A673 (cell line): ENCODE measurements at regions not wholly inside any gene's neighbourhood (a gene's known extent, or its start where the extent isn't known, plus 50 kb on each side); places are given as distances from the start of the nearest gene placed in this dataset.
"Not testable (repeated sequence)": the region's sequence is repeated elsewhere in the genome, so short reads cannot be mapped to it uniquely, and the experiment has no call there.

ENCODE experiments used
- BruUV-seq: library from RNA; stranded (reverse); fragments of 400-500 nt; replicated peaks from 2 replicates; lab custom pipeline; 2021; lab: Mats Ljungman, UMichigan
- CTCF ChIA-PET: fragments of 300-600 bp; sonication (Branson Sonifier 250); formaldehyde crosslinking; loops from one replicate; lab custom pipeline; 2022; ENCODE audit warnings: antibody characterized with exemption; lab: Charles Lee
- POLR2A ChIA-PET: fragments of 300-600 bp; sonication (Branson Sonifier 250); formaldehyde crosslinking; loops from one replicate; lab custom pipeline; 2022; ENCODE audit warnings: antibody characterized with exemption; ENCODE audit not compliant: low non-redundant PET; lab: Charles Lee
- DNase-seq: peaks from one replicate; pipeline ENCODE4 v3.0.0-alpha.2; 2015; ENCODE audit warnings: low spot score
- H3K27ac ChIP-seq: fragments of 200-600 bp; sonication (generic); 2 replicates; pipeline ENCODE4 v1.5.1; 2016; ENCODE audit warnings: mixed run types, low read depth, mild to moderate bottlenecking, mixed read lengths, antibody characterized with exemption, low read length; ENCODE audit not compliant: poor library complexity, severe bottlenecking
- H3K27me3 ChIP-seq: fragments of 200-600 bp; sonication (generic); replicated peaks from 2 replicates; pipeline ENCODE4 v1.6.1; 2017; ENCODE audit warnings: mixed run types, low read depth, mild to moderate bottlenecking, mixed read lengths, antibody characterized with exemption, low read length; ENCODE audit not compliant: insufficient read depth, poor library complexity
- H3K36me3 ChIP-seq: fragments of 200-600 bp; sonication (generic); 2 replicates; pipeline ENCODE4 v1.6.1; 2016; ENCODE audit warnings: mixed run types, mild to moderate bottlenecking, mixed read lengths, antibody characterized with exemption, low read length; ENCODE audit not compliant: insufficient read depth, poor library complexity, severe bottlenecking
- H3K4me1 ChIP-seq: fragments of 200-600 bp; sonication (generic); 2 replicates; pipeline ENCODE4 v1.6.1; 2017; ENCODE audit warnings: mixed run types, mild to moderate bottlenecking, mixed read lengths, antibody characterized with exemption, low read length; ENCODE audit not compliant: insufficient read depth, poor library complexity, severe bottlenecking
- H3K4me3 ChIP-seq: fragments of 200-600 bp; sonication (generic); 2 replicates; pipeline ENCODE4 v1.5.1; 2016; ENCODE audit warnings: low read depth, mixed run types, mild to moderate bottlenecking, mixed read lengths, low read length; ENCODE audit not compliant: poor library complexity, severe bottlenecking
- H3K9me3 ChIP-seq: fragments of 200-600 bp; sonication (generic); 2 replicates; pipeline ENCODE4 v1.6.1; 2016; ENCODE audit warnings: mixed run types, low read depth, mild to moderate bottlenecking, mixed read lengths, antibody characterized with exemption, low read length; ENCODE audit not compliant: poor library complexity, severe bottlenecking
- intact Hi-C: fragments of 100-400 bp; cut with micrococcal nuclease; formaldehyde crosslinking; loops from one replicate; pipeline ENCODE4 v1.10.0; 2022; ENCODE audit not compliant: unreplicated experiment

DNA sequence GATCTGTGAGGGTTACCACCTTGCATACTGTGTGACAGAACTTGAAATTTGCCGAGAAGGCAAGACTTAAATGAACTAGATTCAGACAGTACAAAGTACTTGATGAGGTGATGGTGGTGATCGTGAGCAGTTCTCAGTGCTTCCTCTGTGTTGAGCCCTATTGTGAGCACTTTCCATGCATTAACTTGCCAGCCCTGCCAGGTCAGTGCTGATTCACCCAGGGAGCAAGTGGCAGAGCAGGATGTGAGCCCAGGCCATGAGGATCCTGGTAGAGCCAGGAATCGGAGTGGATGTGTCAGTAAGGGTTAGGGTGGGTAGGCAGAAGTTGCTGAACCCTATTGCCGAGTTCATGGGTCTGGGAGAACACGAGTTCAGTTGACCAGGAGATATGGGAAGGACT, 4545.7 kb upstream of the TPTE start:
- H3K9me3 ChIP-seq, H3K27me3 ChIP-seq, DNase-seq, H3K4me1 ChIP-seq, POLR2A ChIA-PET, BruUV-seq, intact Hi-C loops, H3K27ac ChIP-seq, H3K4me3 ChIP-seq, H3K36me3 ChIP-seq, CTCF ChIA-PET: not testable (repeated sequence)

DNA sequence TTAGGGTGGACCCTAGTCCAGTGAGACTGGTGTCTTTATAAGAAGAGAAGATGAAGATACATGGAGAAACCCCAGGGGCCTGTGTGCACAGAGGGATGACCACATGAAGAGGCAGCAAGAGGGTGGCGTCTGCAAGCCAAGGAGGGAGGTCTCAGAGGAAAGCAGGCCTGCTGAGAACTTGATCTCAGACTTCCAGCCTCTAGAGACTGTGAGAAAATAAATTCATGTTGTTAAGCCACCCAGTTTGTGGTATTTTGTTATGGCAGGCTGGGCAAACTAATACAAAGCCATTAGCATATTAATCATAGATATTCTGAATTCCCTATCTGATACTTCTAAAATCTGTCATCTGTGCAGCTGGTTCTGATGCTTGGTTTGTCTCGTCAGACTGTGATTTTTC, 4523.8 kb upstream of the TPTE start:
- BruUV-seq, H3K36me3 ChIP-seq, POLR2A ChIA-PET, H3K4me1 ChIP-seq, H3K9me3 ChIP-seq, H3K27me3 ChIP-seq, CTCF ChIA-PET, H3K27ac ChIP-seq, DNase-seq, intact Hi-C loops, H3K4me3 ChIP-seq: not testable (repeated sequence)

DNA sequence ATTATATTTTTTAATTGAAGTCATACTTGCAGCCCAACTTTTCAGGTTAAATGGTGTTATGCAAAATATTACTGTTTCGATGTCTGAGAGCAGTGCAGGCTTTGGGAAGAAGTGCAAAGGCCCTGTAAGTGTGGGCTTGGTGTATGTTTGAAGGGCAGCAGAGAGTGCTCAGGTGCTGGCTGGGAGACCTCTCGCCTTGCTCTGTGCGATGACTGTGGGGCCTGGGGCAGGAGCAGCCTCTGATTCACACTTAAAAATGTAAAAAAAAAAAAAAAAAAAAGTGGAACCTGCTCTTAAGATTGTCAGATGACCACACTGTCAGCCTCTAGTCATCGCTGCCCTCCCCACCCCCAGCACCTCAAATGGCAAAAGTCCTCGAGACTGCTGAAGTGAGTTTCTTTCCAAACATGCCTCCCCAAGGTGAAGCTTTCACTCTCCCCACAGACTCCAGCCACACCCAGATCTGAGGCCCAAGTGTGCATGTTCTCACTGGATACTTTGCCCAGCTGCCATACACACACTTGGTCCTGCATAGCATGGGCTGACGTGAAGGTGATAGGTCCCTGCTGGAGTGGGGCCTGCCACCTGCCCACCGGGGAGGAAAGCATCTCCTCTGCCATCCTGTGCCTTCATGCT, 4505.8 kb upstream of the TPTE start:
- H3K27ac ChIP-seq, BruUV-seq, H3K9me3 ChIP-seq, H3K36me3 ChIP-seq, POLR2A ChIA-PET, DNase-seq, CTCF ChIA-PET, H3K27me3 ChIP-seq, H3K4me3 ChIP-seq, H3K4me1 ChIP-seq, intact Hi-C loops: not testable (repeated sequence)

DNA sequence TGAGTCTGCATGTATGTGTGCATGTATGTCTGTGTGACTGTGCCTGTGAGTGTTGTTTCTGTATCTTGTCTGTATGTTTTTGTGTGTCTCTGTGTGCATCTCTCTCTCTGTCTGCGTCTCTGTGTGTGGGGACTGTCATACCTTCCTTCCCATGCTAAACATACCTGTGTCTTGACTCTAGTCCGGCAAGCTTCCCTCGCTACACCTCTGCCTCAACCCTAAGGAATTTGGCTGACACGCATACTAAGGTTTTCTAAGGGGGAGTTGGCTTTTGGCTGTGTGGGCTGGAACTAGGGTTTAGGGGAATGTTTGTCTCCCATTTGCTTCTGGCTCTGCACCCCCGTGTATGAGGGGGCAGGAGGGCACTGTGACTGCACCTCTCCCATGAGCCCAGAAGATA, 4500.9 kb upstream of the TPTE start:
- BruUV-seq, H3K27ac ChIP-seq, H3K36me3 ChIP-seq, H3K4me1 ChIP-seq, H3K27me3 ChIP-seq, POLR2A ChIA-PET, H3K4me3 ChIP-seq, intact Hi-C loops, CTCF ChIA-PET, DNase-seq, H3K9me3 ChIP-seq: not testable (repeated sequence)

DNA sequence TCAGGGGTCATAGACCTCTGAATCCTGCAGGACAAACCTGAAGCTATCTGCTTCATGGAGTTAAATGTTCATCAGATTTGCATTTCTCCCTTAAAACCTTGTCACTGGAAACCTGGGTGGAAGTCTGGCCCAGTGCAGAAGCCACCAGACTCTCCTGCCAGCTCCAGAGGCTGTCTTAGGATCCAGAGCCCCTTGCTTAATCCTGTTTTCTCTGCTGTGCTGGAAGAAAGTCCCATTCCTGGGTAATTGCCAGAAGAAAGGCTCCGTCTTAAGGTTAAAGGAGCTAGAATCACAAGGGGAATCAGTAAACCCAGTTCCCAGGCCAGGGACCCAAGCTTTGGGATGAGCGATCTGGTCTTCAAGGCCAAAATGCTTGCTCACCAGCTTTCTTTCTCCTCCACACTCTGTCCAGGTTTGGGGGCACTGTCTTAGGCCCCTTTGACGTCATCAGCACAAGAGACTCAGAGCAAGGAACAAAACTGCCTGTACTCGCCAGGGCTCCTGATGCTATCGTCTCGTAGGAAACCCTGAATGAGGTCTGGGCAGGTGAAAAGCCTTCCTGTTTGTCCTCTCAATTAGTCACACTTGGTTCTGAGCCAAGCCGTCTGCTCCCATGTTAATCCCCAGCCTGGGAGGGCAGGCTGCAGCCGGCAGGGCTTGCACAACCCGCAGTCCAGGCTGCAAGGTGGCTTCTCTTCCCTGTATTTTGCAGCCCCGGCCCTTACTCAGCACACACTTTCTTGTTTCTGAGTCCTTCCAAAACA, 4500.2 kb upstream of the TPTE start:
- H3K27me3 ChIP-seq: not testable (repeated sequence)

DNA sequence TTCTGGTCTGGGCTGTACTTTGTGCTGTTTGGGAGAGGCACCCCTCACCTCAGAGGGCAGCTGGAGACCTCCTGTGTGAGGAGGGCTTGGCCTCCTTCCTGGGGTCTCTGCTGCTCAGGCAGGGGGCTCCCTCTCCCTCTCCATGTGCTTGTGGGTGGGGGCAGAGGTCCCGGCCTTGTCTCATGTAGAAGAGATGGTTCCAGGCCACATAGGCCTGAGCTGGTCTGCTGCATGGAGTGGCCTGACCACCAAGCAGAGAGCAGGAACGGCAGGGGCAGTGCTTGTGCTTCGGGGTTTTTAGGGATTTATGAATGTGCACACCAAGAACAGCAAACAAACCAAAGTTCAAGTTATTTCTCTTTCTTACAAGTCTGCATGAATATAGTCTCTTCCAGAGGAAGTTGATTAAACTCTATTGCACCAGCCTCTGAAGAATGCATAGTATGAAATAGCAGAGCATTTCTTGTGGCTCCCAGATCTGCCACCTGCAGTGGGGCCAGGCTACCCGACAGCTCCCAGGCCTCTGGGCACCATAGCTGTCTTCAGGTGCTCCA, 4499.6 kb upstream of the TPTE start:
- H3K27me3 ChIP-seq, H3K4me1 ChIP-seq, intact Hi-C loops, H3K9me3 ChIP-seq, BruUV-seq, DNase-seq, H3K36me3 ChIP-seq, POLR2A ChIA-PET, CTCF ChIA-PET, H3K27ac ChIP-seq, H3K4me3 ChIP-seq: not testable (repeated sequence)

More for the DNA sequence above, 4500.2 kb upstream of the TPTE start:
- H3K27ac ChIP-seq, H3K9me3 ChIP-seq, intact Hi-C loops, H3K4me1 ChIP-seq, BruUV-seq, H3K4me3 ChIP-seq, CTCF ChIA-PET, DNase-seq, H3K36me3 ChIP-seq, POLR2A ChIA-PET: not testable (repeated sequence)

DNA sequence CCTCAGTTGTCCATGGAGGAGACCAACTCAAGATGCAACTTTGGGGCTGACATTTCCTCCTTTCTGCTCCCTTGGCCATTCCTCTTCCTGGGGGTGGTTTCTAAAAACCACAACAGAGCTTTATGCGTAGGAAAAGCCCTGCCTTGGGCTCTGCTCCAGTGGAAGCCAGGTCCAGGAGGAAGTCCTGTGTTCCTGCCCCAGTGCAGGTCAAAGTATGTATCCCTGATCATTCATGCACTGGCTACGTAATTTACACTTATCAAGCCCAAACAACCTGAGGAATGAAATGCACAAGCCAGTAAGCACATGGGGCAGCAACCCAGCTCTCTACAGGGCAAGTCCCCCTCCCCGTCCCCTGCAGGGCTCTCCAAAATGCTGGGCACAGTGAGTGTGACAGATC, 4498.1 kb upstream of the TPTE start:
- H3K36me3 ChIP-seq, intact Hi-C loops, H3K27ac ChIP-seq, H3K27me3 ChIP-seq, H3K4me1 ChIP-seq, H3K9me3 ChIP-seq, BruUV-seq, DNase-seq, CTCF ChIA-PET, POLR2A ChIA-PET, H3K4me3 ChIP-seq: not testable (repeated sequence)
